ENCODE measurements at regions not wholly inside any gene's neighbourhood (a gene's known extent, or its start where the extent isn't known, plus 50 kb on each side); places are given as distances from the start of the nearest gene placed in this dataset.

DNA sequence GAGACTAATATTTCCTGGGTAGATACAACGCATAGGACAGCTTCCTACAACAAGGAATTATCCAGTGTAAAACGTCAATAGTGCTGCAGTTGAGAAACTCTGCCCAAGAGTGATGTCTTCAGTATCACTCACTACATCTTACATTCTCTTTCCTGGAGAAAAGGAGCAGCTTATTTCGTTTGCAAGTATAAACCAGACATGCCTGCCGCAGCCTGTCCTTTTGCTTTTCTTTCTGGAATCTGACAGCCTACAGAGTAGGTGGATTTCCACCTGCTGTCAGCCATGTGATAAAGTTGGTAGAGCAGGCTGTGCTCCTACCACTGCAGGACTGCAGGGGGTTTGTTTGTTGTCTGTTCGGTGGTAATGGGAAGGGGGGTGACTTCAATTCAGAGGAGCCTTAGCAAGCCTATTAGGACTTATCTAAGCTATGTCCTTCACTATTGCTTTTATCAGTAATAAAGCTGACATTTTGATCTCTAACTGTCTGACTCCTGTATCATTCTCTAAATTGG, 439.1 kb downstream of the GRB14 start:
- TF ChIP-seq CEBPB (IDR thresholded peaks at IDR 0.05; ENCODE audit: low read depth) (no peak), JUND (IDR thresholded peaks at IDR 0.05) (no peak), EZH2 (IDR thresholded peaks at IDR 0.05) (no peak), TCF7L2 (IDR thresholded peaks at IDR 0.05; ENCODE audit: borderline replicate concordance, extremely low read depth, insufficient read depth, insufficient read length) (no peak), POLR2A (IDR thresholded peaks at IDR 0.05; ENCODE audit: borderline replicate concordance, extremely low read depth, insufficient read depth, insufficient read length) (no peak), ZFX (IDR thresholded peaks at IDR 0.05) (no peak), RAD21 (IDR thresholded peaks at IDR 0.05; ENCODE audit: low read depth) (no peak), EZH2phosphoT487 (IDR thresholded peaks at IDR 0.05; ENCODE audit: borderline replicate concordance) (no peak), SIN3A (IDR thresholded peaks at IDR 0.05; ENCODE audit: low read depth) (no peak)
- TF ChIP-seq, protein P1, sequence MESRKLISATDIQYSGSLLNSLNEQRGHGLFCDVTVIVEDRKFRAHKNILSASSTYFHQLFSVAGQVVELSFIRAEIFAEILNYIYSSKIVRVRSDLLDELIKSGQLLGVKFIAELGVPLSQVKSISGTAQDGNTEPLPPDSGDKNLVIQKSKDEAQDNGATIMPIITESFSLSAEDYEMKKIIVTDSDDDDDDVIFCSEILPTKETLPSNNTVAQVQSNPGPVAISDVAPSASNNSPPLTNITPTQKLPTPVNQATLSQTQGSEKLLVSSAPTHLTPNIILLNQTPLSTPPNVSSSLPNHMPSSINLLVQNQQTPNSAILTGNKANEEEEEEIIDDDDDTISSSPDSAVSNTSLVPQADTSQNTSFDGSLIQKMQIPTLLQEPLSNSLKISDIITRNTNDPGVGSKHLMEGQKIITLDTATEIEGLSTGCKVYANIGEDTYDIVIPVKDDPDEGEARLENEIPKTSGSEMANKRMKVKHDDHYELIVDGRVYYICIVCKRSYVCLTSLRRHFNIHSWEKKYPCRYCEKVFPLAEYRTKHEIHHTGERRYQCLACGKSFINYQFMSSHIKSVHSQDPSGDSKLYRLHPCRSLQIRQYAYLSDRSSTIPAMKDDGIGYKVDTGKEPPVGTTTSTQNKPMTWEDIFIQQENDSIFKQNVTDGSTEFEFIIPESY (IDR thresholded peaks at IDR 0.05; ENCODE audit: extremely low read depth, insufficient replicate concordance, low read length), result no peak
- no peaks in the 10 kb centered on the region for H3K79me2 ChIP-seq (ENCODE audit: insufficient read depth, low read length)
- H3K27ac ChIP-seq (ENCODE audit: low read depth, low read length), result no peak overlapping the region
- intact Hi-C loops (cut with micrococcal nuclease), result no loop called here
- ChIA-PET POLR2A (no interaction called here), RAD21 (ENCODE audit: low non-redundant PET in 1 of 2, low total read pairs in 2 of 2, uncharacterized antibody in 2 of 2, unreplicated experiment in 2 of 2) (no interaction called here), CTCF (no interaction called here)
- no peaks in the 10 kb centered on the region for H3K36me3 ChIP-seq (ENCODE audit: control insufficient read depth in 1 of 2, insufficient read depth in 2 of 2, low read length in 2 of 2)
- H2AFZ ChIP-seq (ENCODE audit: low read depth, low read length, poor library complexity, severe bottlenecking), result no peak overlapping the region
- H3K9ac ChIP-seq (ENCODE audit: low read length), result no peak overlapping the region
- H3K9me2 ChIP-seq (ENCODE audit: insufficient read depth), result no peaks in the 10 kb centered on the region
- no peak overlapping the region for H3K4me3 ChIP-seq (replicated peaks in 1 of 2; ENCODE audit: low read depth in 1 of 2, low read length in 2 of 2)
- peaks cover 26% of the 10 kb centered on the region for H3K27me3 ChIP-seq (ENCODE audit: insufficient read depth, low read length)
- no peaks in the 10 kb centered on the region for H4K20me1 ChIP-seq (ENCODE audit: insufficient read depth)
- BruUV-seq (replicated peaks), result no TSS peak
- H3K9me3 ChIP-seq (ENCODE audit: control insufficient read depth in 1 of 2, insufficient read depth in 1 of 2, low read depth in 1 of 2, low read length in 2 of 2), result no peaks in the 10 kb centered on the region
- H3K4me1 ChIP-seq (ENCODE audit: control insufficient read depth in 1 of 2, insufficient read depth in 2 of 2, low read length in 2 of 2), result no peaks in the 10 kb centered on the region
- DNase-seq (ENCODE audit: low read depth, low spot score) (no peak), ATAC-seq (no peak)
- no peak overlapping the region for H3K4me2 ChIP-seq (ENCODE audit: low read length)
